OCI-LY3 (cell line): ENCODE measurements at regions not wholly inside any gene's neighbourhood (a gene's known extent, or its start where the extent isn't known, plus 50 kb on each side); places are given as distances from the start of the nearest gene placed in this dataset.

ENCODE experiments used
- EZH2phosphoT487 ChIP-seq: fragments of 200-600 bp; shearing (Covaris generic); IDR thresholded peaks from 2 replicates; pipeline ENCODE4 v1.6.1; 2018; ENCODE audit warnings: antibody characterized with exemption, mixed run types, low read depth
- TF ChIP-seq, protein P1 (sequence below): fragments of 200-600, 300-600 bp; sonication (generic); IDR thresholded peaks from 2 replicates; pipeline ENCODE4 v1.5.1; 2014; ENCODE audit warnings: antibody characterized with exemption, low read length, low read depth

DNA sequence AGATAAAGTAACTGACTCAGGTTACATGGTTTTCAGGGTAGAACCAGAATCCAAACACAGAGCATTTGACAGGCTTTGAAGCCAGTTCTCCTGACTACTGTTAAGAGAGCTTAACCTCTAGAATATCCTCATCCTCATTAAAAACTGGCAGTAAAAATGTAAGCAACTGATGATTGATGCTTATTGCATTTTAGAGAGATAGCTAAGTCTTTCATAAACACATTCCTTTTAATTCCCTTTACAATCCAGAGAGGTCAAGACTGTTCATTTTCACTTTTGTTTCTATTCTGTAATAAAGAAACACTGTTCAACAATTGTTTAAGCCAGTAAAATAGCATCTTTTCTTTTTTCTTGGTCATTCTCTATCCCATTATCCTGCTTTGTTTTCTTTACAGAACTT, 53.9 kb upstream of the RAB27B start:
- TF ChIP-seq, protein P1, sequence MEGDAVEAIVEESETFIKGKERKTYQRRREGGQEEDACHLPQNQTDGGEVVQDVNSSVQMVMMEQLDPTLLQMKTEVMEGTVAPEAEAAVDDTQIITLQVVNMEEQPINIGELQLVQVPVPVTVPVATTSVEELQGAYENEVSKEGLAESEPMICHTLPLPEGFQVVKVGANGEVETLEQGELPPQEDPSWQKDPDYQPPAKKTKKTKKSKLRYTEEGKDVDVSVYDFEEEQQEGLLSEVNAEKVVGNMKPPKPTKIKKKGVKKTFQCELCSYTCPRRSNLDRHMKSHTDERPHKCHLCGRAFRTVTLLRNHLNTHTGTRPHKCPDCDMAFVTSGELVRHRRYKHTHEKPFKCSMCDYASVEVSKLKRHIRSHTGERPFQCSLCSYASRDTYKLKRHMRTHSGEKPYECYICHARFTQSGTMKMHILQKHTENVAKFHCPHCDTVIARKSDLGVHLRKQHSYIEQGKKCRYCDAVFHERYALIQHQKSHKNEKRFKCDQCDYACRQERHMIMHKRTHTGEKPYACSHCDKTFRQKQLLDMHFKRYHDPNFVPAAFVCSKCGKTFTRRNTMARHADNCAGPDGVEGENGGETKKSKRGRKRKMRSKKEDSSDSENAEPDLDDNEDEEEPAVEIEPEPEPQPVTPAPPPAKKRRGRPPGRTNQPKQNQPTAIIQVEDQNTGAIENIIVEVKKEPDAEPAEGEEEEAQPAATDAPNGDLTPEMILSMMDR = no peak
- no peak for TF ChIP-seq EZH2phosphoT487
